GM12878 (cell line): ENCODE measurements at regions not wholly inside any gene's neighbourhood (a gene's known extent, or its start where the extent isn't known, plus 50 kb on each side); places are given as distances from the start of the nearest gene placed in this dataset.

Source experiments
- CREM ChIP-seq: IDR thresholded peaks from 2 replicates; pipeline ENCODE4 v1.6.1; 2014; ENCODE audit warnings: antibody characterized with exemption, low read depth
- PRDM15 ChIP-seq: fragments of 450-650 bp; formaldehyde crosslinking; IDR thresholded peaks from 2 replicates; pipeline ENCODE4 v1.4.0; 2020; ENCODE audit warnings: mild to moderate bottlenecking, moderate library complexity
- RUNX3 ChIP-seq: IDR thresholded peaks from 2 replicates; pipeline ENCODE4 v1.6.1; 2012; ENCODE audit warnings: low read length, inconsistent platforms
- ZBTB4 ChIP-seq: fragments of 450-650 bp; formaldehyde crosslinking; IDR thresholded peaks from 2 replicates; pipeline ENCODE4 v1.4.0; 2022; ENCODE audit warnings: mild to moderate bottlenecking, moderate library complexity
- ZSCAN29 ChIP-seq: fragments of 450-650 bp; IDR thresholded peaks from 2 replicates; pipeline ENCODE4 v1.6.1; 2017; ENCODE audit warnings: mild to moderate bottlenecking, moderate library complexity

GRCh38 chr13:47553329-47553977 lies 447.6 kb downstream of the SUCLA2 start (continued):
- no peak for TF ChIP-seq PRDM15 (CRISPR knock-in tag)
- TF ChIP-seq ZBTB4 (CRISPR knock-in tag): no peak
- TF ChIP-seq ZSCAN29: no peak
- no peak for TF ChIP-seq CREM
- TF ChIP-seq RUNX3: no peak
